GM19351 (cell line): ENCODE measurements at regions not wholly inside any gene's neighbourhood (a gene's known extent, or its start where the extent isn't known, plus 50 kb on each side); places are given as distances from the start of the nearest gene placed in this dataset.

Experiments
- ATAC-seq: cut with Tn5 transposase; IDR thresholded peaks from one replicate; pipeline ENCODE4 v1.9.1; 2021; ENCODE audit warnings: mild to moderate bottlenecking, moderate library complexity; ENCODE audit not compliant: unreplicated experiment

DNA sequence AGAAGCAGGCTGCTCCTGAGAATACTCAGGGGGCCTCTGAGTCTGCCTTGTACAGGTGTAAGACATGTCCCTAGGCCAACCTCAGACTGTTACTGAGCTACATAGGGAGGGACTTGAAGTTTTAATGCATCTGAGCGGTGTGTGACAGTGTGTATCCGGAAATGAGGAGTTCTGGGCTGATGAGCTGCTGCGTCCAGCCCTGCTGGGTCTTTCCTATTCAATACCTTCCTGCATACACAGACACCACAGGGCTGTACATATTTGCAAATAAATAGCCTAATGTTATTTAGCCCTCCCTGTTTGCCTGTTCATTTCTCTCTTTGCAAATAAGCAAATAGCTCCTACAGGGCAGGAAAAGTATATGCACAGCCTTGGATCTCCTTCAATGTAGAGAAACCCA lies 134.7 kb upstream of the KIRREL3 start:
- ATAC-seq: no peak

- ATAC-seq: no peak
Observed at GRCh38 chr11:127133061-127133460, 132.5 kb upstream of the KIRREL3 start.

- no peak for ATAC-seq
Observed at GRCh38 chr11:127130321-127130720, 129.8 kb upstream of the KIRREL3 start.

DNA sequence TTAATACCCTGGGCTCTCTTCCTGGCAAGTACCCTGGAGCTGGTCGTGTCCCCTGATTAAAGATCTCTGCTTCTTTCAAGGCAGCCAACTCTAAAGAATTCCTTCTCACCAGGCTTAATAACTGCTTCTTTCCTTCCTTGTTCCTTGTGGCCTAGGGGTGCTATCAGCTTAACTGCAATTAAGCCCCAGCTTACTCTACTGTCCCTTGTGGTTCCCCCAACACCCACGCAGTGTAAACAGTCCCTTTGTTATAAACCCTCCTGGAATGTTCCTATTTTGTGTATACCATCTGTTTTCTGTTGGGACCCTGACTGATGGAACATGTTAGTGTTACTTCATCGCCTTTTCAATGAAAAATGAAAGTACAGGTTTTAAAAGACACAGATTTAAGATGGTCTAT lies 126.4 kb upstream of the KIRREL3 start:
- ATAC-seq: no peak

- no peak for ATAC-seq
Observed at GRCh38 chr11:127119356-127119755, 118.8 kb upstream of the KIRREL3 start.

DNA sequence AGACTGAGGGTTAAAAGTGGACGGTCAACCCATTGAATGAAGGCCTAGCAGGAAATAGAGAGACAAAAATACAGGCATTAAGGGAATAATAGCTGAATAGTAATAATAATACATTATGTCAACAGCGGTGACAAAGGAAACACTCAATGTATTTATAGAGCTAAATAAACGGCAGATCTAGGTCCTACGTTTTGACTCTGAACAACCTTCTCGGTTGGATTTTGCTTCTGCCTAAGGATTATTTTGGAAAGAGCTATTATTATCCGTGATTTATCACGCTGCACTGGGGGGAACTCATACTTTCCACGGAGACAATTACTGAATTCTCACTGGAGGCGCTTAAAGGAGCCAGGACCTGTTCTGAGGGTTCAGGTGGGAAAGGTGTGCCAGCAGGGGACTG lies 118.2 kb upstream of the KIRREL3 start:
- no peak for ATAC-seq

- no peak for ATAC-seq
Observed at GRCh38 chr11:127117231-127117739, 116.7 kb upstream of the KIRREL3 start.

- no peak for ATAC-seq
Observed at GRCh38 chr11:127115844-127116243, 115.3 kb upstream of the KIRREL3 start.

GRCh38 chr11:127114035-127114434 lies 113.5 kb upstream of the KIRREL3 start:
- no peak for ATAC-seq

DNA sequence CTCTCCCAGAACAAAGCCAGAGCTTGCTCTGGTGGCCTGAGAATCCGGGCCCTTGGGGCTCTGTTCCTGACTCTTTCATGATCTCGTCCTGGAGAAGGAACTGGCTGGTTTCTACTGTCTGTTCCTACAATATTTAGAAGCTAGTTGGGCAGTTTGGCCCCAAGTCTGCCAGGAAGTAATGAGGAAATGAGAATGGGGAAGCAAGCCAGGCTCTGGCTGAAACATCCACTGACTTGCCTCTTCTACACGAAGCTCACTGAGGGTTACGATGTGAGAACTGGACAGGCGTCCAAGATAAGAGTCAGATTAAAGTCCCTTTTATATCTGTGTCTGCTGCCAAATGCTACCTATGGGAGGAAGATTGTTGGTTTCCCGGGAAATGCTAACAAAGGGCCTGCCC lies 110.0 kb upstream of the KIRREL3 start:
- ATAC-seq: no peak

GRCh38 chr11:127109796-127110480 lies 109.4 kb upstream of the KIRREL3 start:
- ATAC-seq: no peak

- no peak for ATAC-seq
Observed at GRCh38 chr11:127108838-127109237, 108.3 kb upstream of the KIRREL3 start.

DNA sequence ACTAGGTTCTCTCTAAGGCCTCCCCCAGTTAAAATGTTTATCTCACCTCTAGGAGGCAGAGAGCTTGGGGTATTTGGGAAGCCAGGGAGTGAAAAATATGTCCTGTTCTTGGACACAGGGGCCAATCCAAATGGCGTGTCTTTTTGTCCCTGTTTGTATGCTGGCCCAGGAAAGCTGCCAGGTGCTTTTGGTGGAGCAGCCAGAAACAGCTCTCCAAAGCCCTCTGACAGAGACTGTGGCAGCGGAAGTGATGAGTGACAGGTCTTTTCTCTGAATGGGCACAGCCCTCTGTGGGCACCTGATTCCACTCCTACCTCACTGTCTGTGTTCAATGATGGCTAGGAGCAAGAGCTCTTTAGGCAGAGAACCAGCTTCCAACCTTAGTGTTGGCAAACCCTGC lies 106.4 kb upstream of the KIRREL3 start:
- ATAC-seq: no peak

DNA sequence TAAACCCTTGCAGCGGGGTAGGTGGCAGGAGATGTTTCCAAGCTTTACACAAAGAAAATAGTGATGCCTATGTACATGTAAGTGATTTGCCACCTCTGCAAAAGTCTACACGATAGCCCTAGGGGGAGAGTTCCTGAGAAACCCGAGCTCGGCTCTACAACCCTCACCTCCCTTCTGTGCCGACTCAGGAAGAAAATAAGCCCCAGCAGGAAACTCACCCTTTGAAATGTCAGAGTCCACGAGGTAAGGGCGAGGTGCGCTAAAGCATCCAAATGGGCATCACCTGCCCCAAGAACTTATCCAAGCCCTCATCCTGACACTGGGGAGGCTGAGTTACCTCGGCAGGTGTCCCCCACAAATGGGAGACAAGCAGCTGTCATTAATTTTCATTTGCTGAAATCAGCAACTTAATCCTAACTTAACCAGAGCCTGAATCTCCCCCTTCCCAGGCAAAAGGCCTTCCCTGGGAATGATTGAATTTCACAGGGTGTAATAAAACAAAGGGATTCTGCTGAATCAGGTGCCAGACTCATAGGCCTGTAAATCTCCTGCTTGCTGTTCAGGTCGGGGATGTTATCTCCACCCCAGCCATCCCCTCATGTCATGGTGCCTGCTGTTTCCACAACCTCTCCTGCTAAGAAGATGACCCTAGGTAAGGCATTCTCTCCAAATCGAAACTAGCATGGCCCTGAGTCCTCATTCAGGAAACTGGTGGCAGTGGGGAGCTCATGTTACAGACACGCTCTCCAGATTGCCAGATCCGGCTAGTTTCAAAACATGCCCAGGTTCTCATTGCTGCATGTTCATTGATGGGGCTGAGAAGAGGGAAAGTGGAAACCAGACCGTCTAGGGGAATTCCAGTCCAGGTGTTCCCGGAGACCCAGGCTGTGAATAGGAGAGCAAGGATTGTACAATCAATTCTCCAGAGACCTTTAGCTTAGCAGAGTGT lies 105.3 kb upstream of the KIRREL3 start:
- no peak for ATAC-seq

GRCh38 chr11:127103586-127104388 lies 103.2 kb upstream of the KIRREL3 start:
- ATAC-seq: no peak

- ATAC-seq: no peak
Observed at GRCh38 chr11:127098684-127099083, 98.1 kb upstream of the KIRREL3 start.

DNA sequence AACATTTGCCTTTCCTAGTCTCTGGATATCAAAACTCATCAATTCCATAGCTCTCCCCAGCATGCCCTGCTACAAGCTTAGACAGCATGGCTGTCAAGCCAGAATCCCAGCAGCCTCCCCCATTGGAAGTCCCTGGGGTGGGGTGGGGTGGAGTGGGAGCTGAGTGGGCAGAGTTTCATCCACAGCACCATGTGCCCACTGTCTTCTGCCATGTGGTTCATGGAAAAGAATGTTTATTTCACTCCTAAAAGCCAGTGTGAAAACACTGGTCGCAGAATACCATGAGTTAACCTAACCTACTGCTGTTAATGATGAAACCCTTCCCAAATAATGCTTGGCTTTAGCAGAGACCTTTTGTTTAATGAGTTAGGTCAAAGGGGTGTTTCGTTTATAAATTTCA lies 80.2 kb upstream of the KIRREL3 start:
- ATAC-seq: no peak

- ATAC-seq: no peak
Observed at GRCh38 chr11:127075758-127076157, 75.2 kb upstream of the KIRREL3 start.

DNA sequence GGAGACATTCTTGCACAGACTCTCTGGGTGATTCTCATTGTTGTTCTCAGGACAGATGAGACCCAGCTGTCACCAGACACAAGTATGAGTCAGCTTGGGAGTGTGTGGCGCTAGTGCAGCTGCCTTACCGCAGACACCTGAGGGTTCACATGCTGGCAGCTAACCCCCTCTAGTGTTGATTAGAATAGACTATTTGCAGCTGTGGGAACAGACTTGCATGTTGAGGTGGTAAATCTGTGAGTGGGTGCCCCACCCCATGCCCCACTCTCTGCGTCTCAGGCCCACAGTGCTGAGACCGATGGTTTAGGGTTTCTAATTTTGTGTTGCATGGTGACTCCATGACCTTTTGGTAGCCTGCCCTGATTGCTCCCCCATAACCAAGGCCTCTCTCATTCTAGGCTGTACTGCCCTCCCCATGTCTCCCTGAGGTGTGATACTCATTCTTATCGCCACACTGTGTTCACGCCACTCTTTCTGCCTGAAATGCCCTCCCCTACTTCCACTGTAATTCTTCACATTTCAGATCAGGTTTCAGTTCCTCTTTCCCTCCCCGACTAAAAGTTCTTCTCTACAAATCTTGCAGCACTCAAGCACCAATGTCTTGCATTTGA lies 73.7 kb upstream of the KIRREL3 start:
- ATAC-seq: peak; percentile 94

- ATAC-seq: no peak
Observed at GRCh38 chr11:127073621-127074020, 73.1 kb upstream of the KIRREL3 start.

GRCh38 chr11:127071606-127072005 lies 71.0 kb upstream of the KIRREL3 start:
- ATAC-seq: no peak
